Lower leg skin (tissue), 3 donors: ENCODE measurements at regions not wholly inside any gene's neighbourhood (a gene's known extent, or its start where the extent isn't known, plus 50 kb on each side); places are given as distances from the start of the nearest gene placed in this dataset.

ENCODE experiments used
- CTCF ChIP-seq, 3 donors: fragments of 450-650 bp; IDR thresholded peaks; one replicate each; pipeline ENCODE4 v1.5.1; 2016; ENCODE audit warnings: antibody characterized with exemption in 3 of 3, mild to moderate bottlenecking in 3 of 3, moderate library complexity in 2 of 3
- POLR2A ChIP-seq, 2 donors: fragments of 450-650 bp; IDR thresholded peaks; one replicate each; pipeline ENCODE4 v1.6.1; 2016 to 2017; ENCODE audit warnings: antibody characterized with exemption in 2 of 2, mild to moderate bottlenecking in 1 of 2, moderate library complexity in 1 of 2

DNA sequence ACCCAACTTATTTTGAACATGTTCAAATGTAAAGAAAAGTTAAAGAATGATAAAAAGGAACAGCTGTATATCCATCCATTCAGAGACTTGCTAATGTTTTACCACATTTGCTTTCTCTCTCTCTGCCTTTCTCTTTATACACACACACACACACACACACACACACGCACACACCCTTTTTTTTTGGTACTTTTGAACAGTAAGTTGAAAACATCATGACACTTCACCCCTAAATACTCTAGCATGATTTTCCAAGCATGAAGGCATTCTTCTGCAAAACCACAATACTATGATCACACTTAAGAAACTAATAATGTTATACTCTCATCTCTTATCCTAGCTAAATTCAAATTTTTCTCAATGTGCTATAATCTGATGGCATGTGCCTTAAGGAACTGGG lies 192.3 kb downstream of the UTRN start:
- TF ChIP-seq CTCF (IDR thresholded peaks at IDR 0.05) (no peak), POLR2A (IDR thresholded peaks at IDR 0.05) (no peak)
